ENCODE measurements at regions not wholly inside any gene's neighbourhood (a gene's known extent, or its start where the extent isn't known, plus 50 kb on each side); places are given as distances from the start of the nearest gene placed in this dataset.

DNA sequence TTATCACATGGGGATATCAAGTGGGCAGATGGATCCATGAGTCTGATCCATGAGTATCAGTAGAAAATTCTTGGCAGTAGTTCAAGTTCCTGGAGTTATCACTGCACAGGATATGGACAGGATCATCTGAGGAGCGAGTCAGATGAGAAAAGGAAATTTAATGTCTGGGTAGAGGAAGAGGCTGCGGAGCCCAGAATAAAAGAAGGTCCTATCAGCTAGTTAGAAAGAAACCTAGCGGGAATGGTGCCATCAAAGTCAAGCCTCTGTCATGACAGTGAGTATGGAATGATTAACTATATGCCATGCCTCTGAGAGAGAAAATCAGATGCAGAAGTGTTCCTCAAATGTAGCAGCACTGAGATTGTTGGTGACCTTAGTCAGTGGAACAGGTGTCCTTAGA lies 248.1 kb downstream of the PIK3R1 start:
- H3K9me3 ChIP-seq (replicated peaks in 1 of 2; ENCODE audit: control insufficient read depth in 1 of 2, insufficient read depth in 1 of 2, low read length in 2 of 2): no peaks in the 10 kb centered on the region
- H3K79me2 ChIP-seq (ENCODE audit: insufficient read depth, low read length): no peaks in the 10 kb centered on the region
- H3K4me1 Mint-ChIP-seq: no peaks in the 10 kb centered on the region
- no peak overlapping the region for H3K9ac ChIP-seq (ENCODE audit: insufficient read depth, low read length, poor library complexity, severe bottlenecking)
- WGBS (ENCODE audit: insufficient coverage): 97% methylated on average over 3 of the region's 3 CpGs
- no peaks in the 10 kb centered on the region for H3K27me3 ChIP-seq (ENCODE audit: control insufficient read depth in 2 of 2, insufficient read depth in 2 of 2, low read length in 2 of 2)
- H4K20me1 ChIP-seq (ENCODE audit: insufficient read depth, low read length): no peaks in the 10 kb centered on the region
- H3K36me3 Mint-ChIP-seq: no peaks in the 10 kb centered on the region
- TF ChIP-seq, protein P1, sequence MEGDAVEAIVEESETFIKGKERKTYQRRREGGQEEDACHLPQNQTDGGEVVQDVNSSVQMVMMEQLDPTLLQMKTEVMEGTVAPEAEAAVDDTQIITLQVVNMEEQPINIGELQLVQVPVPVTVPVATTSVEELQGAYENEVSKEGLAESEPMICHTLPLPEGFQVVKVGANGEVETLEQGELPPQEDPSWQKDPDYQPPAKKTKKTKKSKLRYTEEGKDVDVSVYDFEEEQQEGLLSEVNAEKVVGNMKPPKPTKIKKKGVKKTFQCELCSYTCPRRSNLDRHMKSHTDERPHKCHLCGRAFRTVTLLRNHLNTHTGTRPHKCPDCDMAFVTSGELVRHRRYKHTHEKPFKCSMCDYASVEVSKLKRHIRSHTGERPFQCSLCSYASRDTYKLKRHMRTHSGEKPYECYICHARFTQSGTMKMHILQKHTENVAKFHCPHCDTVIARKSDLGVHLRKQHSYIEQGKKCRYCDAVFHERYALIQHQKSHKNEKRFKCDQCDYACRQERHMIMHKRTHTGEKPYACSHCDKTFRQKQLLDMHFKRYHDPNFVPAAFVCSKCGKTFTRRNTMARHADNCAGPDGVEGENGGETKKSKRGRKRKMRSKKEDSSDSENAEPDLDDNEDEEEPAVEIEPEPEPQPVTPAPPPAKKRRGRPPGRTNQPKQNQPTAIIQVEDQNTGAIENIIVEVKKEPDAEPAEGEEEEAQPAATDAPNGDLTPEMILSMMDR (IDR thresholded peaks at IDR 0.05): no peak
- H3K4me1 ChIP-seq (ENCODE audit: control insufficient read depth in 1 of 2, insufficient read depth in 2 of 2, low read length in 2 of 2): peaks cover 0 to 6% of the 10 kb centered on the region in 2 donors
- H3K4me2 ChIP-seq (replicated peaks; ENCODE audit: extremely low read depth, low read length, poor library complexity, severe bottlenecking): no peak overlapping the region
- DNase-seq: no peak
- no peak overlapping the region for H2AFZ ChIP-seq (ENCODE audit: insufficient read depth, low read depth, low read length, poor library complexity, severe bottlenecking)
- H3K4me3 Mint-ChIP-seq: no peak overlapping the region
- H3K27me3 Mint-ChIP-seq (ENCODE audit: low read depth in 3 of 3): peaks cover 0 to 2% (median 0%) of the 10 kb centered on the region in 3 donors
- no peaks in the 10 kb centered on the region for H3K9me3 Mint-ChIP-seq
- H3K27ac ChIP-seq (ENCODE audit: low read depth in 1 of 2, low read length in 2 of 2): no peak overlapping the region
- H3K36me3 ChIP-seq (replicated peaks in 1 of 2; ENCODE audit: control insufficient read depth in 1 of 2, insufficient read depth in 2 of 2, low read length in 2 of 2): no peaks in the 10 kb centered on the region
- intact Hi-C loops (cut with micrococcal nuclease): loop anchor here in 1 of 2 donors (2.0 kb wide), 1 partner anchor 177 kb away; no protein-coding TSS in a partner anchor
- H3K27ac Mint-ChIP-seq: no peak overlapping the region
- H3K4me3 ChIP-seq (replicated peaks in 1 of 3; ENCODE audit: low read depth in 2 of 3, low read length in 3 of 3): no peak overlapping the region

GRCh38 chr5:68464424-68464823 lies 248.9 kb downstream of the PIK3R1 start:
- DNase-seq: peak; percentile 27 to 81 (median 64)
- Histone ChIP-seq H3K4me1 (ENCODE audit: control insufficient read depth in 1 of 2, insufficient read depth in 2 of 2, low read length in 2 of 2) (peaks cover 0 to 6% of the 10 kb centered on the region in 2 donors), H3K27me3 (ENCODE audit: control insufficient read depth in 2 of 2, insufficient read depth in 2 of 2, low read length in 2 of 2) (no peaks in the 10 kb centered on the region), H4K20me1 (ENCODE audit: insufficient read depth, low read length) (no peaks in the 10 kb centered on the region), H3K4me2 (replicated peaks; ENCODE audit: extremely low read depth, low read length, poor library complexity, severe bottlenecking) (no peak overlapping the region), H3K9ac (ENCODE audit: insufficient read depth, low read length, poor library complexity, severe bottlenecking) (no peak overlapping the region), H3K4me3 (replicated peaks in 1 of 3; ENCODE audit: low read depth in 2 of 3, low read length in 3 of 3) (no peak overlapping the region), H3K36me3 (replicated peaks in 1 of 2; ENCODE audit: control insufficient read depth in 1 of 2, insufficient read depth in 2 of 2, low read length in 2 of 2) (no peaks in the 10 kb centered on the region), H3K9me3 (replicated peaks in 1 of 2; ENCODE audit: control insufficient read depth in 1 of 2, insufficient read depth in 1 of 2, low read length in 2 of 2) (no peaks in the 10 kb centered on the region), H2AFZ (ENCODE audit: insufficient read depth, low read depth, low read length, poor library complexity, severe bottlenecking) (peak overlapping the region; percentile 50), H3K27ac (ENCODE audit: low read depth in 1 of 2, low read length in 2 of 2) (no peak overlapping the region), H3K79me2 (ENCODE audit: insufficient read depth, low read length) (no peaks in the 10 kb centered on the region)
- no peaks in the 10 kb centered on the region for H3K9me3 Mint-ChIP-seq
- intact Hi-C loops (cut with micrococcal nuclease): no loop called here
- no peaks in the 10 kb centered on the region for H3K36me3 Mint-ChIP-seq
- H3K4me3 Mint-ChIP-seq: no peak overlapping the region
- H3K27me3 Mint-ChIP-seq (ENCODE audit: low read depth in 3 of 3): peaks cover 0 to 2% (median 0%) of the 10 kb centered on the region in 3 donors
- no peaks in the 10 kb centered on the region for H3K4me1 Mint-ChIP-seq
- TF ChIP-seq, protein P1 (IDR thresholded peaks at IDR 0.05): no peak
- H3K27ac Mint-ChIP-seq: no peak overlapping the region
- WGBS (ENCODE audit: insufficient coverage): 30% methylated on average over 3 of the region's 4 CpGs

Measured in CD14-positive monocyte (primary cell).